ENCODE measurements at regions not wholly inside any gene's neighbourhood (a gene's known extent, or its start where the extent isn't known, plus 50 kb on each side); places are given as distances from the start of the nearest gene placed in this dataset.

DNA sequence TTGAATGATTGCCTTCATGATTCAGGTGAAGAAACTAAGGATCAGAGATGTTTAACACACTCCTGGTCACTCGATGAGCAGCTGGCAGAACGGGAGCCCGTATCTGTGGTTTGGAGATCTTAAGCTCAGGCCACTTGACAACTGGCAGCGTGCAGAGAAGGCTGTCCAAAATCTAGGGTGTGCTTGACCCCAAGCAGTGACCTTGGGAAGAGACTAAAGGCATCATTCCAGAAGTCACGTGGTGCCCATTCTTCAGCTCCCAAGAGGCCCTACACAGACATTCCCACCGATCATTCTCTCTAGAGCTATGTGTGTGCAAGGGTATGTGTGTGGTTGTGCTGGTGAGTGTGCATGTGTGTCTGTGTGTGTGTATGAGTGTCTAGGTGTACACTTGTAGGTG is 493.8 kb downstream of the TCERG1L start:
- dilution Hi-C loops (cut with MboI; ENCODE audit: extremely low pct_ligation_motif_present, low sequenced_read_pairs), result no loop called here
- TF ChIP-seq EZH2 (IDR thresholded peaks at IDR 0.05; ENCODE audit: low read length) (no peak), CTCF (optimal IDR thresholded peaks at IDR 0.05 in 1 of 3, IDR thresholded peaks at IDR 0.05 in 1 of 3, conservative IDR thresholded peaks at IDR 0.05 in 1 of 3; ENCODE audit: extremely low read depth in 1 of 3, insufficient read depth in 2 of 3, low read length in 3 of 3) (no peak)
- FAIRE-seq, result no peak
- no peaks in the 10 kb centered on the region for H3K4me1 ChIP-seq (ENCODE audit: control insufficient read depth, extremely low read depth, insufficient read depth, low read length)
- no peaks in the 10 kb centered on the region for H4K20me1 ChIP-seq (ENCODE audit: control insufficient read depth, extremely low read depth, insufficient read depth, low read length)
- peaks cover 7% of the 10 kb centered on the region for H3K9me3 ChIP-seq (ENCODE audit: control insufficient read depth, low read depth, low read length)
- no peaks in the 10 kb centered on the region for H3K79me2 ChIP-seq (ENCODE audit: control insufficient read depth, insufficient read depth, low read length)
- no peak overlapping the region for H3K4me3 ChIP-seq (ENCODE audit: control insufficient read depth in 2 of 3, extremely low read depth in 1 of 3, insufficient read depth in 2 of 3, low read depth in 1 of 3, low read length in 3 of 3)
- no peak overlapping the region for H3K9ac ChIP-seq (ENCODE audit: control insufficient read depth, extremely low read depth, insufficient read depth, low read length)
- no peak overlapping the region for H2AFZ ChIP-seq (ENCODE audit: control insufficient read depth, low read length)
- no peaks in the 10 kb centered on the region for H3K36me3 ChIP-seq (ENCODE audit: control insufficient read depth in 2 of 2, extremely low read depth in 1 of 2, insufficient read depth in 2 of 2, low read length in 2 of 2)
- no peak for DNase-seq (ENCODE audit: low read depth, low spot score)
- no peak overlapping the region for H3K27ac ChIP-seq (ENCODE audit: control insufficient read depth, insufficient read depth, low read length)
- H3K27me3 ChIP-seq (ENCODE audit: control insufficient read depth, extremely low read depth, insufficient read depth, low read length), result no peaks in the 10 kb centered on the region
- no peak overlapping the region for H3K4me2 ChIP-seq (ENCODE audit: control insufficient read depth, extremely low read depth, insufficient read depth, low read depth, low read length)
- H3K9me1 ChIP-seq (ENCODE audit: control insufficient read depth, extremely low read depth, insufficient read depth, low read length), result no peaks in the 10 kb centered on the region

DNA sequence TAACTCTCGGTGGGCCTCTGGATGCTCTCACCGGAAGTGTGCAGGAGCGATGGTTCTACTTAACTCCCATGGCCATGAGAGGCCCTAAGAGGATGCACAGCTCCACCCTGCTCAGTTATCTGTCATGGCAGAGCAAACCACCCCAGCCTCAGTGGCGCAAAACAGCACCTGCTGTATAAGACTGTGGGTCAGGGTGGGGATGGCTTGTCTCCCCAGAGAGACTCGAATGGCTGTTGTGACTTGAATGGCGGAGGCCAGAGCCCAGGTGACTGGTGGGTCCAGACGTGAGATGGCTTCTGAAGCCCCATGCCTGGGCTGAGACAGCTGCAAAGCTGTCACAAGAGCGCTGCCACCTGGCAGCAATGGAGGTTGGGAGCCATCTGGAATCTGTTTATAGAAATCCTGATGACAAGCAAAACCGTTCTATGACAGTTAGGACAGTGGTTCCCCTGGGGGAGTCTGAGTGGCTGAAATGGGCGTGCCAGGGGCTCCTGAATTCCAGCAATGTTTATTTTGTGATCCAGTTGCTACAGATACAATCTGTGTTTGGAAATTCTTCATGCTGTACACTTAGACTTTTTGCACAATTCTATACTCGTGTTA is 490.5 kb downstream of the TCERG1L start:
- Histone ChIP-seq H3K36me3 (ENCODE audit: control insufficient read depth in 2 of 2, extremely low read depth in 1 of 2, insufficient read depth in 2 of 2, low read length in 2 of 2) (no peaks in the 10 kb centered on the region), H3K4me1 (ENCODE audit: control insufficient read depth, extremely low read depth, insufficient read depth, low read length) (no peaks in the 10 kb centered on the region), H3K4me2 (ENCODE audit: control insufficient read depth, extremely low read depth, insufficient read depth, low read depth, low read length) (no peak overlapping the region), H3K27ac (ENCODE audit: control insufficient read depth, insufficient read depth, low read length) (no peak overlapping the region), H3K27me3 (ENCODE audit: control insufficient read depth, extremely low read depth, insufficient read depth, low read length) (no peaks in the 10 kb centered on the region), H3K9ac (ENCODE audit: control insufficient read depth, extremely low read depth, insufficient read depth, low read length) (no peak overlapping the region), H2AFZ (ENCODE audit: control insufficient read depth, low read length) (no peak overlapping the region), H3K4me3 (ENCODE audit: control insufficient read depth in 2 of 3, extremely low read depth in 1 of 3, insufficient read depth in 2 of 3, low read depth in 1 of 3, low read length in 3 of 3) (no peak overlapping the region), H4K20me1 (ENCODE audit: control insufficient read depth, extremely low read depth, insufficient read depth, low read length) (no peaks in the 10 kb centered on the region), H3K9me1 (ENCODE audit: control insufficient read depth, extremely low read depth, insufficient read depth, low read length) (no peaks in the 10 kb centered on the region), H3K9me3 (ENCODE audit: control insufficient read depth, low read depth, low read length) (peaks cover 9% of the 10 kb centered on the region), H3K79me2 (ENCODE audit: control insufficient read depth, insufficient read depth, low read length) (no peaks in the 10 kb centered on the region)
- DNase-seq (ENCODE audit: low read depth, low spot score) (no peak), FAIRE-seq (no peak)
- no peak for TF ChIP-seq CTCF (optimal IDR thresholded peaks at IDR 0.05 in 1 of 3, IDR thresholded peaks at IDR 0.05 in 1 of 3, conservative IDR thresholded peaks at IDR 0.05 in 1 of 3; ENCODE audit: extremely low read depth in 1 of 3, insufficient read depth in 2 of 3, low read length in 3 of 3)
- no peak for TF ChIP-seq EZH2 (IDR thresholded peaks at IDR 0.05; ENCODE audit: low read length)
- dilution Hi-C loops (cut with MboI; ENCODE audit: extremely low pct_ligation_motif_present, low sequenced_read_pairs), result no loop called here
